ENCODE measurements at regions not wholly inside any gene's neighbourhood (a gene's known extent, or its start where the extent isn't known, plus 50 kb on each side); places are given as distances from the start of the nearest gene placed in this dataset.

- Histone ChIP-seq H3K4me3 (no peak overlapping the region), H3K27me3 (no peaks in the 10 kb centered on the region), H3K27ac (no peak overlapping the region), H3K9me3 (ENCODE audit: low read depth) (no peaks in the 10 kb centered on the region), H3K4me1 (ENCODE audit: low read depth) (no peaks in the 10 kb centered on the region), H3K36me3 (no peaks in the 10 kb centered on the region)
- TF ChIP-seq CTCF (IDR thresholded peaks at IDR 0.05; ENCODE audit: low read depth, low read length): no peak
- DNase-seq (ENCODE audit: low read depth in 1 of 2, low spot score in 1 of 2): no peak
These were observed 429.4 kb upstream of the GOT2 start for GRCh38 chr16:59163371-59164055.

GRCh38 chr16:59161679-59162078 lies 427.6 kb upstream of the GOT2 start:
- Histone ChIP-seq H3K27me3 (no peaks in the 10 kb centered on the region), H3K4me1 (ENCODE audit: low read depth) (no peaks in the 10 kb centered on the region), H3K36me3 (no peaks in the 10 kb centered on the region), H3K4me3 (no peak overlapping the region), H3K27ac (no peak overlapping the region), H3K9me3 (ENCODE audit: low read depth) (no peaks in the 10 kb centered on the region)
- no peak for TF ChIP-seq CTCF (IDR thresholded peaks at IDR 0.05; ENCODE audit: low read depth, low read length)
- no peak for DNase-seq (ENCODE audit: low read depth in 1 of 2, low spot score in 1 of 2)

GRCh38 chr16:59154295-59154694 lies 420.2 kb upstream of the GOT2 start:
- no peak for TF ChIP-seq CTCF (IDR thresholded peaks at IDR 0.05; ENCODE audit: low read depth, low read length)
- no peaks in the 10 kb centered on the region for H3K27me3 ChIP-seq
- no peak for DNase-seq (ENCODE audit: low read depth in 1 of 2, low spot score in 1 of 2)
- H3K4me1 ChIP-seq (ENCODE audit: low read depth): no peaks in the 10 kb centered on the region
- H3K27ac ChIP-seq: no peak overlapping the region
- no peaks in the 10 kb centered on the region for H3K9me3 ChIP-seq (ENCODE audit: low read depth)
- H3K36me3 ChIP-seq: no peaks in the 10 kb centered on the region
- no peak overlapping the region for H3K4me3 ChIP-seq

GRCh38 chr16:59148769-59149155 lies 414.6 kb upstream of the GOT2 start:
- Histone ChIP-seq H3K4me3 (no peak overlapping the region), H3K27me3 (no peaks in the 10 kb centered on the region), H3K9me3 (ENCODE audit: low read depth) (no peaks in the 10 kb centered on the region), H3K27ac (no peak overlapping the region), H3K36me3 (no peaks in the 10 kb centered on the region), H3K4me1 (ENCODE audit: low read depth) (no peaks in the 10 kb centered on the region)
- no peak for TF ChIP-seq CTCF (IDR thresholded peaks at IDR 0.05; ENCODE audit: low read depth, low read length)
- DNase-seq (ENCODE audit: low read depth in 1 of 2, low spot score in 1 of 2): no peak

- Histone ChIP-seq H3K27ac (no peak overlapping the region), H3K4me1 (ENCODE audit: low read depth) (no peaks in the 10 kb centered on the region), H3K4me3 (no peak overlapping the region), H3K9me3 (ENCODE audit: low read depth) (no peaks in the 10 kb centered on the region), H3K36me3 (no peaks in the 10 kb centered on the region), H3K27me3 (no peaks in the 10 kb centered on the region)
- TF ChIP-seq CTCF (IDR thresholded peaks at IDR 0.05; ENCODE audit: low read depth, low read length): no peak
- no peak for DNase-seq (ENCODE audit: low read depth in 1 of 2, low spot score in 1 of 2)
These were observed 414.1 kb upstream of the GOT2 start for GRCh38 chr16:59148056-59148768.

Measured in cardiac muscle cell (in vitro differentiated cells and primary cell).